ENCODE measurements at regions not wholly inside any gene's neighbourhood (a gene's known extent, or its start where the extent isn't known, plus 50 kb on each side); places are given as distances from the start of the nearest gene placed in this dataset.
"Not testable (repeated sequence)": the region's sequence is repeated elsewhere in the genome, so short reads cannot be mapped to it uniquely, and the experiment has no call there.

DNA sequence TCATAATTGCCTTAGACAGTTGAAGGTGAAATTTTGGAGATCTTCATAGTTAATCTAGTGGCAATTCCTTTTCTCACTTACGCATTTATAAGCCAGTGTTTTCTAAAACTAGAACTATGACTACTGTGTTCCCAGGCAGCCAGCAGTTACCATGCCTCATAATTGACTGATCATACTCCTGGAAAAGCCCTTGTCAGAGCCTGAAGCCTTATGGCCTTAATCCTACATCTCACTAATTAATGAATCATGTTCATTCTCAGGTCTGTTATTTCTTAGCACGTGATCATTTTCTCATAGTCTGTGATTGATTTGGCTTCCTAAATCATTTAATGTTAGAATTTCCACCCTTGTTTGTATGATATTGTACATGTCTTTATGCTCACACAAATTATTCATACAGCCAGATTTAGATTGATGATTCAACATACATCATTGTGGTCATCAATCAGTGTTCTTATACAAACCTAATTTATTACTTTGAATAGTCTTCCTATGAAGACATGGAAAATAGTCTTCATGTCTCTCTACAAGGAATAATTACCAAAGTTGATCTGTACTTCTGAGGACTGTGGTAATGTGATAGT is 132.6 kb upstream of the ASCC3 start:
- intact Hi-C loops (cut with micrococcal nuclease), result no loop called here

- intact Hi-C loops (cut with micrococcal nuclease), result no loop called here
Observed at GRCh38 chr6:101015541-101015940, 134.4 kb upstream of the ASCC3 start.

GRCh38 chr6:101016163-101016562 is 135.0 kb upstream of the ASCC3 start:
- intact Hi-C loops (cut with micrococcal nuclease), result no loop called here

DNA sequence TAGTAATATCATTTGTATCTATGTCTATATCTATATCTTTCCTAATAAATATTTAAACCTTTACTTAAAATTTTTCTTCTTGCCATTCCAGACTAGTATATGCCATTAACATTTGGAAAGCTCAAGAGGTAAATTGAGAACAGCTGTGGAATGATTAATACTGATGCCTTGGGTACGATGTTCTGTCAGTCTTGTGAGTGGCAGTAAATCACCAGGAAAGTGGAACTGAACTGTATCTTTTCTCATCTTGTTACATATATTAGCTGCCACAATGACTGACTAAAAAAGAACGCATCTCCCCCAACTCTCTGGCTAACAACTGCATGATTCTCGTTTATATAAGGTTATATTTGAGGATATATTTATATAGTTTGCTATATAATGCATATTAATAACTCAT is 137.0 kb upstream of the ASCC3 start:
- intact Hi-C loops (cut with micrococcal nuclease), result no loop called here

- intact Hi-C loops (cut with micrococcal nuclease), result no loop called here
Observed at GRCh38 chr6:101021504-101021903, 140.4 kb upstream of the ASCC3 start.

- intact Hi-C loops (cut with micrococcal nuclease), result no loop called here
Observed at GRCh38 chr6:101042966-101043365, 161.8 kb upstream of the ASCC3 start.

DNA sequence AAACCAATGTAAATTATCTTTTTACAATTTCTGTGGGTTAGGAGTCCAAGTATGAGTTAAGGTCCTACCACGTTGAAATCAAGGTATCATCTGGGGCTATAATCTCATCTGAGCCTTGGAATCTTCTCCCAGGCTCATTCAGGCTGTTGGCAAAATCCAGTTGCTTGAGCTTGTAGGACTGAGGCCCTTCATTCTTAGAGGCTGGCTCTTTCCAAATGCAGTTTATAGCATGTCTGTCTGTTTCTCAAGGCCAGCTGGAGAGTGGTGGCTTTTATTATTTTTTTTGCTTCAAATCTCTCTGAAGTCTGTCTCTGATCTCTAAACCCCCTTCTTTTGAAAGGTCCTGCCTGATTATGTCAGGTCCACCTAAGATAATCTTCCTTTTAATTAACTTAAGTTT is 177.2 kb upstream of the ASCC3 start:
- intact Hi-C loops (cut with micrococcal nuclease), result no loop called here

DNA sequence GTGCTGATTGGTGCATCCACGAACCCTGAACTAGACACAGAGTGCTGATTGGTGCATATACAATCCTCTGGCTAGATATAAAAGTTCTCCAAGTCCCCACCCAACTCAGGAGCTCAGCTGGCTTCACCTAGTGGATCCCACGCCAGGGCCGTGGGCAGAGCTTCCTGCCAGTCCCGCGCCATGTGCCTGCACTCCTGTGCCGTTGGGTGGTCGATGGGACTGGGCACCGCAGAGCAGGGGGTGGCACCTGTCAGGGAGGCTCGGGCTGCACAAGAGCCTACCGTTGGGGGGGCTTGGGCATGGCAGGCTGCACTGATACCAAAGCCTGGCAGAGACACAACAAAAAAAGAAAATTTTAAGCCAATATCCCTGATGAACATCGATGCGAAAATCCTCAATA is 185.4 kb upstream of the ASCC3 start:
- intact Hi-C loops (cut with micrococcal nuclease), result no loop called here

GRCh38 chr6:101069191-101069795 is 188.2 kb upstream of the ASCC3 start:
- intact Hi-C loops (cut with micrococcal nuclease), result no loop called here

- intact Hi-C loops (cut with micrococcal nuclease), result no loop called here
Observed at GRCh38 chr6:101070044-101070608, 189.0 kb upstream of the ASCC3 start.

DNA sequence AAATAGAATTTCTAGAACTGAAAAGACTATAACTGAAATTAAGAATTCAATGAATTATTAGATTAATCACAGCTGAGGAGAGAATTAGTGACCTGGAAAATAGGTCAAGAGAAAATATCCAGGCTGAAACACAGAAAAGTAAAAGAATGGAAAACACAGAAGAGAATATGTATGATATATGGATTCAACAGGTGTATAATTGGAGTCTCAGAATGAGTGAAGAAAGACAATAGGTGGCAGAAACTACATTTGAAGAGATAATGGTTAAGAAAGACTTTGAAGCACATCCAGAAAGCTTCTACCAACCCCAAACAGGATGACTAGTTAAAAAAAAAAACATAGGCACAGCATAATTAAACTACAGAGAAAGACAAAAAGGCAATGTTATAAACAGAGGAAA is 196.2 kb upstream of the ASCC3 start:
- intact Hi-C loops (cut with micrococcal nuclease), result no loop called here

DNA sequence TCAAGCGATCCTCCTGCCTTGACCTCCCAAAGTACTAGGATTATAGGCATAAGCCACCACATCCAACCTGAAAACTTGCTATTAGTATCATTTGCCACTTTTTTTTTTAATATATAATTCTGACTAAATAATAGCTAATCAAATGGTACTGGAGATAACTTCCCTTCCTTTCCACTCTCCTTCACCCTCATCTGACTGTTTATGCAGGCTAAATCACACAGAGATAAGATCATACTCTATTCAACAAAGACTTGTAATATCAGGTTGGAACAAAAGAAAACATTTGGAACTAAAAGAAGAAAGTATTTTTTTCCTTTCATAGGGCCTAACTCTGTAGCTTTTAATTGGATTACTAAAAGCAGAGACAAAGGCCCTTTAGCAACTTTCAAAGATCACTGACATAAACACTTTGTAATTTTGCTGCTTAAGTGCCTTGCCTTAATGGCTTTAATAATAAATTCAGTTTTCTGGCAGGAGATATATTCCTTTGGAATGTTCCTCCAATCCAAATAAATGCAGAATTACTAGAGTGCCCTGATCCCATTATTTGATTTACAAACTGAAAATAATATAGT is 198.7 kb upstream of the ASCC3 start:
- intact Hi-C loops (cut with micrococcal nuclease), result no loop called here

GRCh38 chr6:101080597-101080996 is 199.5 kb upstream of the ASCC3 start:
- intact Hi-C loops (cut with micrococcal nuclease), result no loop called here

- intact Hi-C loops (cut with micrococcal nuclease), result no loop called here
Observed at GRCh38 chr6:101083533-101084175, 202.5 kb upstream of the ASCC3 start.

- intact Hi-C loops (cut with micrococcal nuclease), result no loop called here
Observed at GRCh38 chr6:101085327-101085726, 204.2 kb upstream of the ASCC3 start.

GRCh38 chr6:101086473-101086872 is 205.3 kb upstream of the ASCC3 start:
- intact Hi-C loops (cut with micrococcal nuclease), result no loop called here

DNA sequence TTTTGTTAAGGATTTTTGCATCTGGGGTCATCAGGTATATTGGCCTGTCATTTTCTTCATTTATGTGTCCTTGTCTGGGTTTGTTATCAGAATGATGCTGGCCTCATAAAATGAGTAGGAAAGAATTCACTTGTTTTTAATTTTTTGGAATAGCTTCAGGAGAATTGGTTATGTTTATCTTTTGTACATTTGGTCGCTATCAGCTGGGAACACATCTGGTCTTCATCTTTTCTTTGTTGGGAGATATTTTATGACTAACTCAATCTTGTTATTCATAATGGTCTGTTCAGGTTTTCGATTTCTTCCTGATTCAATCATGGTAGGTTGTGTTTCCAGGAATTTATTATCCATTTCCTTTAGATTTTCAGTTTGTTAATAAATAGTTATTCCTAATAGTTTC is 207.5 kb upstream of the ASCC3 start:
- intact Hi-C loops (cut with micrococcal nuclease), result no loop called here

GRCh38 chr6:101089640-101090039 is 208.5 kb upstream of the ASCC3 start:
- intact Hi-C loops (cut with micrococcal nuclease), result no loop called here

DNA sequence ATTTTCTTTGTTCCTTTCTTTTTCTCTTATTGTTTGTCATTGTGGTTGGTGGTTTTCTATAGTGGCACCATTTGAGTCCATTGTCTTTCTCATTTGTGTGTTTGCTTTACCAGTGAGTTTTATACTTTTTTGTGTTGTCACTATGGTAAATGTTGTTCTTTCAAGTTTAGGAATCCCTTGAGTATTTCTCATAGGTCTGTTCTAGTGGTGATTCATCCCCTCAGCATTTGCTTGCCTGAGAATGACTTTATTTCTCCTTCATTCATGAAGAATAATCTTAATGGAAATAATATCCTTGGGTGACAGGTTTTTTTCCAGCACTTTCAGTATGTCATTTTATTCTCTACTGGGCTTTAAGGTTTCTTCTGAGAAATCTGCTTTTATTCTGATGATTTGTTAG is 209.2 kb upstream of the ASCC3 start:
- intact Hi-C loops (cut with micrococcal nuclease), result no loop called here

GRCh38 chr6:101098605-101099004 is 217.5 kb upstream of the ASCC3 start:
- intact Hi-C loops (cut with micrococcal nuclease), result not testable (repeated sequence)

DNA sequence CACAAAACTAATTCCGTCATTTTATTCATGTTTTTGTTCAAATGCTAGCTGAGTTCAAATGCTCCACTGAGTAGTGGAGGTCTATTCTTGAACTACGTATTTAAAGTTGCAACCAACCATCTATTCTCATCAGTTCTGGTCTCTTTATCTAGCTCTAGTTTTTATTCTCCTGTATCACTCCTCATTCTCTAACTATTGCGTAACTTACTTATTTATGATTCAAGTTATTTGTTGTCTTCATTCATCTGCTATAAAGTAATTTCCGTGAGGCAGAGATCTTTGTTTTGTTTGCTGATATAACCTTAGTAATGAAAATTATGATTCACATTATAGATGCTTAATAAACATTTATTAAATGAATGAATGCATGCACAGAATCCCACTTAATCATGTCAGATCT is 221.6 kb upstream of the ASCC3 start:
- intact Hi-C loops (cut with micrococcal nuclease), result no loop called here

GRCh38 chr6:101108286-101108685 is 227.2 kb upstream of the ASCC3 start:
- intact Hi-C loops (cut with micrococcal nuclease), result no loop called here

All from T-helper 1 cell treated with Interleukin-12 subunit alpha and Interleukin-12 subunit beta and Interleukin-4 antibody, amounts not matched to agents 30 ng/mL and 1 ng/mL, for 36 hours (primary cell).